Stimulated activated naive CD4-positive, alpha-beta T cell treated with Interleukin-2 at 50 U/mL for 16 hours (primary cell): ENCODE measurements at regions not wholly inside any gene's neighbourhood (a gene's known extent, or its start where the extent isn't known, plus 50 kb on each side); places are given as distances from the start of the nearest gene placed in this dataset.
"Not testable (repeated sequence)": the region's sequence is repeated elsewhere in the genome, so short reads cannot be mapped to it uniquely, and the experiment has no call there.

Experiments
- DNase-seq: peaks from one replicate; lab custom pipeline; 2025; lab: John Stamatoyannopoulos, UW

DNA sequence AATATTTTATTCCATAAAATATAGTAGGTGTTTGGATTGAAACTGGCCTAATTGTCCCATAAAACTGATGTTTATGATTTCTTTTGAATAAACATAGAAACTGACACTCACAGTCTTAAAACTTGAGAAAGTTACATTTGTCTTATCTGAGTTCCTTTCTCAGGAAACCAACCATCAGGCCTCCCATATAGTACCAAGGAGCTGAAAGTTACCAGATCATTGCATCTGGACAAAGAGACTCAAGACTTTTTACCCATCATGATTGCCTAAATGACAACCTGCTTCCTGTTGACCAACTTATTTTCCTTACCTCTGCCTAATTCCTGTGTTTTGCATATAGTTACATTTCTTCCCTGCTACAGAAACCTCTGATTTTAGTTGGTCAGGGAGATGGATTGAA is 137.0 kb upstream of the XPO1 start:
- DNase-seq, result no peak

DNA sequence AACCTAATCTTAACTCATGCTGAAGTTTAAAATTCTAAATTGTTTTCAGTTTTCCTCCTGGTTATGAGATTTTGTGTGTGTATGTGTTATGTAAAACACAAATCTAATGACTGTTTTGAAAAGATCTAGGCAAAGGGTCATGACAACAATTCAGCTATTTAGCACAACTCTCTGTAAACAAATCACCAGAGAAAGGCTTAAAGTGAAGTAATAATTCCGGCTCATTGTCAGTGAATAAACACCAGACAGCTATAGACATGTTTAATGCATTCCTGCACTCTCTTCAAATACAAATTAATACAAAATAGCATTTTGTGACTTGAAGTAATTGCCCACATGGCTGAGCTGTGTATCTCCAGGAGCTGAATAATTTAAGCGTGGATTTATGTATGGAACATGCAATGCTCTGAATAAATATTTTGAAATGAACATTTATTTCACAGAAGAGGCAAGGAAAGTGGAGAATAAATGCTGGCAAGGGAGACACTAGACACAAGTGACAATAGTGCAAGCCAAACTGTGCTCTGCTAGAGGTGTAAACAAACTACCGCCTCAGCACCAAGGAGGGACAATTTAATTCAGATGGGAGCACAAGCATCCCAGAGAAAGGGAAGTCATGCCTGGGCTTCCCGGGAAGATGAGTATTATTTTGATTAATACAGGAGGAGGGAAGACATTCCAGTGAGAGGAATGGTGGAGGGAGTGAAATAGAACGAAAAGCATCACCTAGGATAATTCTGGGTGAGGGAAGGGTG is 133.6 kb upstream of the XPO1 start:
- no peak for DNase-seq

DNA sequence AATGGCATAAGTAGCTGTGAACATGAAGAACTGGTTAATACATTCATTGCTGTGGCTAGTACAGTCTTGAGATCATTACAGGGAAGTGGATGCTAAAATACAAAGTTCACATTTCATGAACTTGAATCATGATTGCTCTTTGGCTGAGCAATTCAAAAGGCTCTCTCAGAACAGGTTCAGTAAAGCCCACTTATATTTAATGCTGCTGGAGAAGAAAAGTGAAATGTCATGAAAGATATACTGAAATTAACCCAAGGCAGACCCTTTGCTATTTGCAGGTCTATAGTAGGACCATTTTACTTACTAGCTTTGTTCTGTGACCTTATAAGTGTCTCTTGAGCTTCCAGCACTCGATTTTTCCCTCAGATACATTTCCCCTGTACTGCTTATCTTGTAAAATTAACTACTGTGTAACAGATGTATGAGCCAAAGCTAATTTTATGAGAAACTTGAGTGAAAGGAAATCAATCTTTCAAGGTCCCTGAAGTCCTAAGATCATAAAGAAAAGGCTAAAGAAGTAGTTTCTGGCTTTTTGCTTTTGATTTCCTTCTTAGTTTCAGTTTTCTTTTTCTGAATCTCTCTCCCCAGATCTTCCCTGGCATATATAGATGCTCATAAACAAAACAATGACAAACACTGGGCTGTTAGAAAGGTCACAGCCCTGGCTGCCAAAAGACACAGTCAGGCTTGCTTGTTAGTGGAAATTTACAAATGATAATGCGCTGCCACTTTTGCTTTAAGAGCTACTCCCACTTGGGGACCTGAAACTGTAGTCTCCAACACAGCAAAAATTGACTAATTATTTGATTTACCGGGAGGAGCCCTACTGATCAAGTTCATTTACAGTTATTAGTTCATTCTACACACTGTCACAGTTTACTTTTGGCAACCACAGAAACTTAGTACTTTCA is 132.7 kb upstream of the XPO1 start:
- no peak for DNase-seq

- DNase-seq, result no peak
These were observed 126.0 kb upstream of the XPO1 start for GRCh38 chr2:61664190-61664589.

DNA sequence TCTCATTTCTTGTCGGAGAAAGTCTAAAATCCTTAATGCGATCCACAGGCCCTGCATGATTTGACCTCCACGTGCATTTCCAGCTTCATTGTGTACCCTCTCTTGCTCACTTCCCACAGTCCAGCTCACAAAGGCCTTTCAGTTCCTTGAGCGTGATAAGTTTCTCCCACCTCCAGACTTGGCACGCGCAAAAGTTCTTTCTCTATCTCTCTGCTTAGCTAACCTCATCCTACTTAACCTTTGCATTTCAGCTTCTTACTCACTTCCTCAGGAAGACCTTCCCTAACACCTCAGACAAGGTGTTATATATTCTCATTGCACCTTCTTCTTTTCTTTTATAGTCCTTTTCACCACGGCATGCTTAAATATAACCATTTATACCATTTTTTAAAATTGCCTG is 124.8 kb upstream of the XPO1 start:
- DNase-seq, result no peak

GRCh38 chr2:61660511-61661388 is 122.6 kb upstream of the XPO1 start:
- no peak for DNase-seq

GRCh38 chr2:61658841-61659780 is 121.0 kb upstream of the XPO1 start:
- no peak for DNase-seq

GRCh38 chr2:61649946-61650345 is 111.8 kb upstream of the XPO1 start:
- not testable (repeated sequence) for DNase-seq

- DNase-seq, result no peak
These were observed 110.9 kb upstream of the XPO1 start for GRCh38 chr2:61649021-61649420.

- DNase-seq, result no peak
These were observed 108.9 kb upstream of the XPO1 start for GRCh38 chr2:61647044-61647443.

GRCh38 chr2:61645911-61646310 is 107.8 kb upstream of the XPO1 start:
- DNase-seq, result no peak

- DNase-seq, result not testable (repeated sequence)
These were observed 105.0 kb upstream of the XPO1 start for GRCh38 chr2:61643153-61643552.

GRCh38 chr2:61640406-61640805 is 102.2 kb upstream of the XPO1 start:
- no peak for DNase-seq

DNA sequence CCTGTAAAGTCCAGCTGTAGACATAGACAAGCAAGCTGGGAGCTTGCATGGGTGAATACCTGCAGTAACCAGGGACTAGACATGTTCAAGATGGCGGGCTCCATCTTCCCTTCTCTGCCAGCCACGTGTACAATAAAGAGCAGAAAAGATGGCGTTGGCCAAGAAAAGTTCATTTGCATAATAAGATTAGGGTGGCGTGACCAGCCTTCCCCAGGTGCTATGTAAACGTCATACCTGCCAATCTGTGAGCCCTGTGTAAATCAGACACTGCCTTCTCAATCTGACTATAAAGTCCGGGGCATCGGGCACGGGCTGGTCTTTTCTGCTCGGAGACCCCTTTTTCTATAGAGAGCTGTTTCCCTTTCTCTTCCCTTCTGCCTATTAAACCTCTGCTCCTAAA is 101.6 kb upstream of the XPO1 start:
- DNase-seq, result no peak

DNA sequence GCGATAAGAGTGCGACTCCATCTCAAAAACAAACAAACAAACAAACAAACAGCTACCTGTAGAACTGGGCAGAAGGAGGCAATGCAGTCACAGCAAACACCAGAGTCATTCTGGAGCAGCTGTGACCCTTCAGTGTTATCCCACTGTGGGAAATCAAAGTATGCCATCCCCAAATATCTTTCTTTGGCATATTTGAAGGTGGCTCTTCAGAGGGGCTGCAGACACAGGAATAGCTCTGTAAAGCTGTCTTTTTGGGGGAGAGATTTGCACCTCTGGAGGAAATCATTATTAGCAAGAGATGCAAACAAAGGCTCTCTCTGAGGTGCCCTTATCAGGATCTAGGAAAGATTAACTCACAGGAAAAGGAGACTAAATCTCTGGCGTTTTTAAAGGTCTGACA is 98.5 kb upstream of the XPO1 start:
- DNase-seq, result no peak

- DNase-seq, result no peak
These were observed 96.4 kb upstream of the XPO1 start for GRCh38 chr2:61634512-61634911.

DNA sequence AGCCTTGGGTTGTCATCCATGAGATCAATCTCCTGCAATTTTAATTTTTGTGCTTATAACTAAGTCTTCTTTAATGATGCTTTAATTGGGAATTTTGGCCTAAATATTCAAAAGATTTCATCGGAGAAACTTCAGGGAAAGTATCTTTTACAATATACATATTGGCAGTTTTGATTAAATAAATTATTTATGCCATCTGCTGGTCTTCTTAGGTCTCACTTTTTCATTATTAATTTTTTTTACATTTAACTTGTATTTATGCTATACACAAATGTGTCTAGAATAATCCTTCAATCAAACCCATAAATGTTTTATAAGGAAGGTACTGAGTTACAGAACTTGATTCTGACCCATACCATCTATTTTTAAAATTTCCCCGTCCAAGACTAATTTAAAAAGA is 95.1 kb upstream of the XPO1 start:
- no peak for DNase-seq

GRCh38 chr2:61632276-61633169 is 94.4 kb upstream of the XPO1 start:
- no peak for DNase-seq

GRCh38 chr2:61631321-61631720 is 93.2 kb upstream of the XPO1 start:
- DNase-seq, result no peak

DNA sequence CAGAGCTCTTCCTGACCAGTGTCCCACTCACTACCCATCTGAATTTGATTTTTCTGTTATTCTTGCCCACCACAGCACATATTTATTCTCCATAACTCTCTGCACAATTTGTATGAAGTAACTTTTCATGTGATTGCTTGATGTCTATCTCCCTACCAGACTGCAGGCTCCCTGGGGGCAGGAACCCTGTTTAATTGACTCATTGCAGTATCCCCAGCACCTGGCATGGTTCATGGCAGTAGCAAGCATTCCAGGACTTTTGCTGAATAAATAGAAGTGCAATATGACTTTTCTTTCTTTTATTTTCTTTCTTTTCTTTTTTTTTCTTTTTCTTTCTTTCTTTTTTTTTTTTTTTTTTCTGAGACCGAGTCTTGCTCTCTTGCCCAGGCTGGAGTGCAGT is 88.7 kb upstream of the XPO1 start:
- no peak for DNase-seq
